ENCODE measurements at regions not wholly inside any gene's neighbourhood (a gene's known extent, or its start where the extent isn't known, plus 50 kb on each side); places are given as distances from the start of the nearest gene placed in this dataset.

- Histone ChIP-seq H3K36me3 (replicated peaks in 1 of 2; ENCODE audit: control extremely low read depth in 1 of 2, control insufficient read depth in 1 of 2, extremely low read depth in 1 of 2, insufficient read depth in 2 of 2, low read length in 1 of 2) (no peaks in the 10 kb centered on the region), H3K27me3 (replicated peaks in 1 of 4; ENCODE audit: control extremely low read depth in 1 of 4, control insufficient read depth in 3 of 4, insufficient read depth in 4 of 4, low read length in 3 of 4) (no peaks in the 10 kb centered on the region), H3K4me1 (ENCODE audit: control insufficient read depth in 2 of 2, insufficient read depth in 2 of 2, low read length in 2 of 2) (no peaks in the 10 kb centered on the region), H3K9me3 (ENCODE audit: control extremely low read depth in 1 of 3, control insufficient read depth in 2 of 3, insufficient read depth in 1 of 3, low read length in 2 of 3) (peaks cover 0 to 18% (median 3%) of the 10 kb centered on the region in 3 donors), H3K4me3 (ENCODE audit: control extremely low read depth in 1 of 5, extremely low read depth in 1 of 5, insufficient read depth in 1 of 5, low read depth in 2 of 5, low read length in 4 of 5) (no peak overlapping the region), H2AFZ (ENCODE audit: insufficient read depth, low read depth, low read length, poor library complexity, severe bottlenecking) (no peak overlapping the region), H3K4me2 (replicated peaks; ENCODE audit: low read depth, low read length, poor library complexity, severe bottlenecking) (no peak overlapping the region), H3K9ac (ENCODE audit: low read length) (no peak overlapping the region), H3K79me2 (ENCODE audit: control insufficient read depth, insufficient read depth, low read length) (no peaks in the 10 kb centered on the region), H3K27ac (ENCODE audit: low read length in 2 of 2) (no peak overlapping the region), H4K20me1 (ENCODE audit: control insufficient read depth, insufficient read depth, low read length, poor library complexity, severe bottlenecking) (no peaks in the 10 kb centered on the region)
- H3K4me3 Mint-ChIP-seq, result no peak overlapping the region
- POLR2A ChIA-PET, result no interaction called here
- 100% methylated on average over 2 of the region's 2 CpGs for WGBS (ENCODE audit: insufficient coverage)
- no peaks in the 10 kb centered on the region for H3K27me3 Mint-ChIP-seq
- H3K27ac Mint-ChIP-seq, result no peak overlapping the region
- ATAC-seq (ENCODE audit: low read depth), result no peak
- H3K9me3 Mint-ChIP-seq (ENCODE audit: insufficient read depth), result peaks cover 5% of the 10 kb centered on the region
- TF ChIP-seq CTCF (IDR thresholded peaks at IDR 0.05), result no peak
- TF ChIP-seq EZH2 (IDR thresholded peaks at IDR 0.05; ENCODE audit: borderline replicate concordance, insufficient read depth, low read depth, low read length, poor library complexity, severe bottlenecking), result no peak
- CTCF ChIA-PET, result no interaction called here
- no peak for DNase-seq
- intact Hi-C loops (cut with micrococcal nuclease), result no loop called here
- H3K4me1 Mint-ChIP-seq, result no peaks in the 10 kb centered on the region
Observed at GRCh38 chr3:15882577-15882976, 84.8 kb upstream of the ANKRD28 start.

- no CpG with 5 or more reads among the region's 1 CpG for WGBS (ENCODE audit: insufficient coverage)
- H3K9me3 ChIP-seq (ENCODE audit: control extremely low read depth in 1 of 3, control insufficient read depth in 2 of 3, insufficient read depth in 1 of 3, low read length in 2 of 3), result peaks cover 0 to 7% (median 3%) of the 10 kb centered on the region in 3 donors
- H3K9ac ChIP-seq (ENCODE audit: low read length), result no peak overlapping the region
- no peak overlapping the region for H3K4me2 ChIP-seq (replicated peaks; ENCODE audit: low read depth, low read length, poor library complexity, severe bottlenecking)
- Mint-ChIP-seq H3K27me3 (no peaks in the 10 kb centered on the region), H3K27ac (no peak overlapping the region), H3K4me1 (no peaks in the 10 kb centered on the region), H3K9me3 (ENCODE audit: insufficient read depth) (peaks cover 5% of the 10 kb centered on the region), H3K4me3 (no peak overlapping the region)
- H3K4me1 ChIP-seq (ENCODE audit: control insufficient read depth in 2 of 2, insufficient read depth in 2 of 2, low read length in 2 of 2), result no peaks in the 10 kb centered on the region
- TF ChIP-seq CTCF (IDR thresholded peaks at IDR 0.05) (no peak), EZH2 (IDR thresholded peaks at IDR 0.05; ENCODE audit: borderline replicate concordance, insufficient read depth, low read depth, low read length, poor library complexity, severe bottlenecking) (no peak)
- ChIA-PET POLR2A (no interaction called here), CTCF (no interaction called here)
- intact Hi-C loops (cut with micrococcal nuclease), result no loop called here
- H3K4me3 ChIP-seq (ENCODE audit: control extremely low read depth in 1 of 5, extremely low read depth in 1 of 5, insufficient read depth in 1 of 5, low read depth in 2 of 5, low read length in 4 of 5), result no peak overlapping the region
- no peak overlapping the region for H3K27ac ChIP-seq (ENCODE audit: low read length in 2 of 2)
- no peaks in the 10 kb centered on the region for H3K36me3 ChIP-seq (replicated peaks in 1 of 2; ENCODE audit: control extremely low read depth in 1 of 2, control insufficient read depth in 1 of 2, extremely low read depth in 1 of 2, insufficient read depth in 2 of 2, low read length in 1 of 2)
- ATAC-seq (ENCODE audit: low read depth), result no peak
- H2AFZ ChIP-seq (ENCODE audit: insufficient read depth, low read depth, low read length, poor library complexity, severe bottlenecking), result no peak overlapping the region
- H4K20me1 ChIP-seq (ENCODE audit: control insufficient read depth, insufficient read depth, low read length, poor library complexity, severe bottlenecking), result no peaks in the 10 kb centered on the region
- no peak for DNase-seq
- H3K27me3 ChIP-seq (replicated peaks in 1 of 4; ENCODE audit: control extremely low read depth in 1 of 4, control insufficient read depth in 3 of 4, insufficient read depth in 4 of 4, low read length in 3 of 4), result no peaks in the 10 kb centered on the region
- no peaks in the 10 kb centered on the region for H3K79me2 ChIP-seq (ENCODE audit: control insufficient read depth, insufficient read depth, low read length)
Observed at GRCh38 chr3:15884132-15884531, 86.4 kb upstream of the ANKRD28 start.
